ENCODE measurements at regions not wholly inside any gene's neighbourhood (a gene's known extent, or its start where the extent isn't known, plus 50 kb on each side); places are given as distances from the start of the nearest gene placed in this dataset.

- DNase-seq: no peak
Measured at GRCh38 chr2:75379476-75380210, 180.3 kb upstream of the TACR1 start.

GRCh38 chr2:75375646-75376582 lies 176.6 kb upstream of the TACR1 start:
- DNase-seq: no peak

GRCh38 chr2:75374414-75374957 lies 175.2 kb upstream of the TACR1 start:
- DNase-seq: peak in 1 of 2 experiments; percentile 13

- no peak for DNase-seq
Measured at GRCh38 chr2:75367401-75367800, 168.1 kb upstream of the TACR1 start.

- no peak for DNase-seq
Measured at GRCh38 chr2:75361486-75361885, 162.2 kb upstream of the TACR1 start.

- no peak for DNase-seq
Measured at GRCh38 chr2:75360945-75361344, 161.6 kb upstream of the TACR1 start.

- no peak for DNase-seq
Measured at GRCh38 chr2:75356865-75357264, 157.5 kb upstream of the TACR1 start.

GRCh38 chr2:75353131-75353530 lies 153.8 kb upstream of the TACR1 start:
- no peak for DNase-seq

GRCh38 chr2:75348307-75348706 lies 149.0 kb upstream of the TACR1 start:
- no peak for DNase-seq

- no peak for DNase-seq
Measured at GRCh38 chr2:75344146-75344545, 144.8 kb upstream of the TACR1 start.

GRCh38 chr2:75342504-75343175 lies 143.3 kb upstream of the TACR1 start:
- DNase-seq: no peak

- DNase-seq: no peak
Measured at GRCh38 chr2:75340560-75340959, 141.2 kb upstream of the TACR1 start.

- no peak for DNase-seq
Measured at GRCh38 chr2:75338461-75338860, 139.1 kb upstream of the TACR1 start.

GRCh38 chr2:75337619-75338018 lies 138.3 kb upstream of the TACR1 start:
- DNase-seq: no peak

- no peak for DNase-seq
Measured at GRCh38 chr2:75337016-75337415, 137.7 kb upstream of the TACR1 start.

- no peak for DNase-seq
Measured at GRCh38 chr2:75336451-75336850, 137.1 kb upstream of the TACR1 start.

- DNase-seq: no peak
Measured at GRCh38 chr2:75334076-75334475, 134.8 kb upstream of the TACR1 start.

- DNase-seq: no peak
Measured at GRCh38 chr2:75333646-75334045, 134.3 kb upstream of the TACR1 start.

- no peak for DNase-seq
Measured at GRCh38 chr2:75328156-75328555, 128.8 kb upstream of the TACR1 start.

- no peak for DNase-seq
Measured at GRCh38 chr2:75327334-75327733, 128.0 kb upstream of the TACR1 start.

- DNase-seq: no peak
Measured at GRCh38 chr2:75326645-75327044, 127.3 kb upstream of the TACR1 start.

GRCh38 chr2:75325594-75325993 lies 126.3 kb upstream of the TACR1 start:
- DNase-seq: no peak

GRCh38 chr2:75324861-75325284 lies 125.6 kb upstream of the TACR1 start:
- DNase-seq: no peak
